Mesothelial cell of epicardium (in vitro differentiated cells): ENCODE measurements at regions not wholly inside any gene's neighbourhood (a gene's known extent, or its start where the extent isn't known, plus 50 kb on each side); places are given as distances from the start of the nearest gene placed in this dataset.

Source experiments
- DNase-seq, 2 experiments: peaks; one replicate each; pipeline ENCODE4 v3.0.0; 2021; ENCODE audit warnings: low spot score in 2 of 2; ENCODE audit not compliant: unreplicated experiment in 2 of 2
- H3K27ac Mint-ChIP-seq: 2 replicates; pipeline ENCODE4 v1.8.0; 2021; ENCODE audit warnings: mixed read lengths
- H3K27me3 Mint-ChIP-seq: 2 replicates; pipeline ENCODE4 v1.8.0; 2021; ENCODE audit warnings: low read depth, mixed read lengths
- H3K36me3 Mint-ChIP-seq: 2 replicates; pipeline ENCODE4 v1.8.0; 2021; ENCODE audit warnings: mixed read lengths
- H3K4me1 Mint-ChIP-seq: 2 replicates; pipeline ENCODE4 v1.8.0; 2021; ENCODE audit warnings: mixed read lengths
- H3K4me3 Mint-ChIP-seq: 2 replicates; pipeline ENCODE4 v1.8.0; 2021; ENCODE audit warnings: mild to moderate bottlenecking, moderate library complexity, mixed read lengths
- H3K9me3 Mint-ChIP-seq: 2 replicates; pipeline ENCODE4 v1.8.0; 2021; ENCODE audit warnings: mixed read lengths
- TF ChIP-seq, protein P1 (sequence below): fragments of 200-600 bp; sonication (generic); IDR thresholded peaks from one replicate; pipeline ENCODE4 v1.5.0; 2021; ENCODE audit warnings: antibody characterized with exemption; ENCODE audit not compliant: unreplicated experiment

DNA sequence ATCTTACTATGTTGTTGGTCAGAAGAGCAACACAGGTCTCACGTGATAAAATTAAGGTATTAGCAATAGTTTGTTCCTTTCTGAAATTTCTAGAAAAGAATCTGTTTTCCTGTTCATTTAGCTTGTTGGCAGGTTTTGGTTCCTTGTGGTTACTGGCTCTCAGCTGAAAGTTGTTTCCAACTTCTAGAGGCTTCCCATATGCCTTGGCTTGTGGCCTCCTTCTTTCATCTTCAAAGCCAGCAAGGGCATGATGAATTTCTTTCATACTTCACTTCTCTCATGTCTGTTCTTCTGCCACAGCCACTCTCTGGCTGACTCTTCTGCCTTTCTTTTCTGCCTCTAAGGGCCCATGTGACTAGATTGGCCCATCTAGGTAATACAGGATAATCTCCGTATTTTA lies 193.7 kb downstream of the TRIB2 start:
- TF ChIP-seq, protein P1, sequence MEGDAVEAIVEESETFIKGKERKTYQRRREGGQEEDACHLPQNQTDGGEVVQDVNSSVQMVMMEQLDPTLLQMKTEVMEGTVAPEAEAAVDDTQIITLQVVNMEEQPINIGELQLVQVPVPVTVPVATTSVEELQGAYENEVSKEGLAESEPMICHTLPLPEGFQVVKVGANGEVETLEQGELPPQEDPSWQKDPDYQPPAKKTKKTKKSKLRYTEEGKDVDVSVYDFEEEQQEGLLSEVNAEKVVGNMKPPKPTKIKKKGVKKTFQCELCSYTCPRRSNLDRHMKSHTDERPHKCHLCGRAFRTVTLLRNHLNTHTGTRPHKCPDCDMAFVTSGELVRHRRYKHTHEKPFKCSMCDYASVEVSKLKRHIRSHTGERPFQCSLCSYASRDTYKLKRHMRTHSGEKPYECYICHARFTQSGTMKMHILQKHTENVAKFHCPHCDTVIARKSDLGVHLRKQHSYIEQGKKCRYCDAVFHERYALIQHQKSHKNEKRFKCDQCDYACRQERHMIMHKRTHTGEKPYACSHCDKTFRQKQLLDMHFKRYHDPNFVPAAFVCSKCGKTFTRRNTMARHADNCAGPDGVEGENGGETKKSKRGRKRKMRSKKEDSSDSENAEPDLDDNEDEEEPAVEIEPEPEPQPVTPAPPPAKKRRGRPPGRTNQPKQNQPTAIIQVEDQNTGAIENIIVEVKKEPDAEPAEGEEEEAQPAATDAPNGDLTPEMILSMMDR = no peak
- peaks cover 1% of the 10 kb centered on the region for H3K27me3 Mint-ChIP-seq
- no peaks in the 10 kb centered on the region for H3K36me3 Mint-ChIP-seq
- H3K4me3 Mint-ChIP-seq = no peak overlapping the region
- no peak for DNase-seq
- peaks cover 4% of the 10 kb centered on the region for H3K9me3 Mint-ChIP-seq
- H3K4me1 Mint-ChIP-seq = no peaks in the 10 kb centered on the region
- no peak overlapping the region for H3K27ac Mint-ChIP-seq

DNA sequence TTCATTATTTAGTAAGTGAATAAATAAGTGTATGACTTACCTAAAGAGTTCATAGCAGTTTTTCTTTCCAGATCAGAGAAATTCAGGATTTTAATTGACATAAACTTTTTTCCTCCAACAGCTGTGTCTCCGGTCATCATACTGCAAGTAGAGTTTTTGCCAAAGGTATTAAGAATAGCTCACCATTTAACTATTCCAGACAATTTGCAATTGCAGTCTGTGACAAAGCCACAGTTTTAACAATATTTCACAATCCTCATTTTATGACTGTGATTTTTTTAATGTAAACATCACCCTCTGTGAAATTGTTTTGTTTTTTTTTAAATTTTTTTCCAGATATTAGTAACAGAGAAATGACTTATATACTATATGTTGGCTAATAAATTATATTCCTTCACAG lies 199.1 kb downstream of the TRIB2 start:
- Mint-ChIP-seq H3K36me3 (no peaks in the 10 kb centered on the region), H3K4me1 (peaks cover 17% of the 10 kb centered on the region), H3K4me3 (no peak overlapping the region), H3K27me3 (peaks cover 1% of the 10 kb centered on the region), H3K9me3 (peaks cover 1% of the 10 kb centered on the region), H3K27ac (no peak overlapping the region)
- DNase-seq = no peak
- TF ChIP-seq, protein P1 = no peak

DNA sequence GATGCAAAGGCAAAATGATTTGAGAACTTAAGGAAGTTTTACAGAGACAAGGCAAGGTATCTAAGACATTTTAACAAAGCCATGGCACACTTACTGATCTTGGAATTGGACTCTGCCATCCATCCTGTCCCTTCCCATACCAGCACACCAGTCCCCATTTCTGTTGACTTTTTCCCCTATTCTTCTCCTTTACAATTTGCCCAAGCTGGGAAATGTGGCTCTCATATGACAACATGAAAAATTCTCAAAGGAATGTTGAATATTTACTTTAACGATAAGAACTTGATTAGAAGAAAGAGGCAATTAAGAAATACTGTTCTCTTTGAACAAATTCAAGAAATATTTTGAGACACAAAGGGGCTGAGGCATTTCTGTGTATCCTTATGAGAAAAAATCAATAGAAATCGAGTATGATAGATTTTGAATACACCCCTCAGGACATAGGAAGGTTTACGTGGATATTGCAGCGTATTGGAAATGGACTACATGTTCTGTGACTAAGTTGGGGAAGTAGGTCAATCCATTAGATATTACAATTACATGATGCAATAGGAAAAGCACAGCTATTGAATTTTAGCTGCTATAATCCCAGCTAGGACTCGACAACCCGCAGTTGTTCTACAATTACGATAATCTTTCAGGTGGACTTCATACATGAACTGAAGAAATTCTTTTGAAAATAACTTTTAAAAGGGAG lies 201.6 kb downstream of the TRIB2 start:
- Mint-ChIP-seq H3K36me3 (no peaks in the 10 kb centered on the region), H3K27ac (peak overlapping the region; percentile 42), H3K27me3 (no peaks in the 10 kb centered on the region), H3K4me1 (peaks cover 17% of the 10 kb centered on the region), H3K4me3 (no peak overlapping the region), H3K9me3 (no peaks in the 10 kb centered on the region)
- TF ChIP-seq, protein P1 = no peak
- no peak for DNase-seq

DNA sequence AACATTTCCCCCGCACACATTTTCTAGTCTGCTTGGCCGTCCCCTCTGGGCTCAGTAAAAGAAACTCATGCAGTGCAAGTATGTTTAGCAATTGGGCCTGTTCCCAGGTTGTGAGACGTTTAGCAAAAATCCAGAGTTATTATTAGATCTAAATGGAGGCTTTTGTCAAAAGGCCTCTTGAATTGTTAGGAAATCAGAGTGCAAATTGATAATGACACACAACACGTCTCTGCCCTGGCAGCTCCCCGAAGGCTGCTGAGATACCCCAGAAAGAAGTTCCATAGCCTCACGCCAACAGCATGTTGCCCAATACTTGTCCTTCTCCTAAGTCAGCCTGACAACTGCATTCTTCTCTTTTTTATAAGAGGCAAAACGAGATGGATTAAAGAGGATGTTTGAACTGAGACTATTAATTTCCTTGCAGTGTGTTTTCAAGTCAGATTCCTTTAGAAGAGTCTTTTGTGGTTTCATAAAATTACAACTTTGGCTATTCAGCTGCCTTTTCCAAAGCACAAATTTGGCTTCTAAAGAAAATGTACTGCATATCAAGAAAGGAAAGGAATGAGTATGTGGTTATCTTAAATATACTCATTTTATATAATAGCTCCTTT lies 202.2 kb downstream of the TRIB2 start:
- TF ChIP-seq, protein P1 = no peak
- H3K4me1 Mint-ChIP-seq = peaks cover 18% of the 10 kb centered on the region
- H3K9me3 Mint-ChIP-seq = no peaks in the 10 kb centered on the region
- H3K4me3 Mint-ChIP-seq = no peak overlapping the region
- no peaks in the 10 kb centered on the region for H3K27me3 Mint-ChIP-seq
- DNase-seq = no peak
- H3K36me3 Mint-ChIP-seq = no peaks in the 10 kb centered on the region
- peak overlapping the region; percentile 42 for H3K27ac Mint-ChIP-seq

DNA sequence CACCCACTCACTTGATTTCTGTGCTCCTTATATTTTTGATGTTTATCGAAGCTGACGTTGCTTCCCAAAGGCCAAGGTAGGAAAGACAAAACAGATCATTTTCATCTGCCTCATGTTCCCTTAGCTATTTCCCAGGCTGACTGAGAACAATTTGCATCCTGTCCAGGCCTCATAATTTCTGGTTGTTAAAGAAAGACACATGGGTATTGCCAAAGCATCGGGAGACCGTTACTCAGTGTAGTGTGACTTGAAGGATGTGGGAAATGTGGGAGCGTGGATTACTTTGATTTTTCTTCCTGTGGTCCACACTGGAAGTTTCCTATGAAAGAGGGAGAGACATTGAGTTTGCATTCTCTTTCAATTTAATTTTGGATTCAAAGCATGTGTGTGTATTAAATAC lies 204.6 kb downstream of the TRIB2 start:
- TF ChIP-seq, protein P1 = no peak
- Mint-ChIP-seq H3K9me3 (no peaks in the 10 kb centered on the region), H3K4me3 (no peak overlapping the region), H3K36me3 (no peaks in the 10 kb centered on the region), H3K27ac (no peak overlapping the region), H3K4me1 (peaks cover 20% of the 10 kb centered on the region), H3K27me3 (no peaks in the 10 kb centered on the region)
- DNase-seq = no peak
